HUES6 (cell line): ENCODE measurements at regions not wholly inside any gene's neighbourhood (a gene's known extent, or its start where the extent isn't known, plus 50 kb on each side); places are given as distances from the start of the nearest gene placed in this dataset.

ENCODE experiments used
- H3K27ac ChIP-seq: 2 replicates; pipeline ENCODE4 v1.7.0; 2013; ENCODE audit warnings: low read depth, mild to moderate bottlenecking, low read length, inconsistent platforms
- H3K27me3 ChIP-seq: 2 replicates; pipeline ENCODE4 v1.6.1; 2013; ENCODE audit warnings: low read length; ENCODE audit not compliant: control insufficient read depth, insufficient read depth
- H3K36me3 ChIP-seq: 2 replicates; pipeline ENCODE4 v1.6.1; 2013; ENCODE audit warnings: low read length; ENCODE audit not compliant: control insufficient read depth, insufficient read depth
- H3K4me1 ChIP-seq: 2 replicates; pipeline ENCODE4 v1.6.1; 2013; ENCODE audit warnings: low read length; ENCODE audit not compliant: control insufficient read depth, insufficient read depth
- H3K4me3 ChIP-seq: 2 replicates; pipeline ENCODE4 v1.5.1; 2013; ENCODE audit warnings: low read depth, low read length
- H3K9ac ChIP-seq: one replicate; pipeline ENCODE4 v1.6.1; 2013; ENCODE audit warnings: mild to moderate bottlenecking, low read length
- H3K9me3 ChIP-seq: 2 replicates; pipeline ENCODE4 v1.6.1; 2013; ENCODE audit warnings: low read depth, low read length; ENCODE audit not compliant: control insufficient read depth, insufficient read depth

DNA sequence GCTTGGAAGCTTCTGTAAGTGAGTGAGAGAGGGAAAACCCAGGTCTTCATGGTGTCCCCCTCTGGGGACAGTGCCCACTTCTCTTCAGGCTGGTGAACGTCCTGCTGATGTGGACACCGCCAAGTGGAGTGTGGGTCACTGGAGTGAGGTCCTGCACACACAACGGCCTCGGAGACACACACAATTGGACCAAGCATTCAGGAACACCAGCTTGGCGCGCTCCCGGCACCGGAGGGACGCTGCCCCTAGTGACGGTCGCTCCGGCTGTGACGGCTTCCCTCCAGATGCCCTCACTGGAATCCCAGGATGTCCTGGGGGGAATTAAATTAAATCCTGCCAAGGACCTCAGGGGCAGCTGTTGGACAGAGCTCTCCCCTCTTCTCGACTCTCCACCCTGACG, 123.1 kb downstream of the ZNF664 start:
- Histone ChIP-seq H3K36me3 (no peaks in the 10 kb centered on the region), H3K27me3 (no peaks in the 10 kb centered on the region; the same call in 1 of the 2 replicates), H3K4me1 (peaks cover 4% of the 10 kb centered on the region; the same call in 1 of the 2 replicates), H3K9me3 (peaks cover 18% of the 10 kb centered on the region), H3K4me3 (no peak overlapping the region), H3K9ac (no peak overlapping the region), H3K27ac (no peak overlapping the region)

DNA sequence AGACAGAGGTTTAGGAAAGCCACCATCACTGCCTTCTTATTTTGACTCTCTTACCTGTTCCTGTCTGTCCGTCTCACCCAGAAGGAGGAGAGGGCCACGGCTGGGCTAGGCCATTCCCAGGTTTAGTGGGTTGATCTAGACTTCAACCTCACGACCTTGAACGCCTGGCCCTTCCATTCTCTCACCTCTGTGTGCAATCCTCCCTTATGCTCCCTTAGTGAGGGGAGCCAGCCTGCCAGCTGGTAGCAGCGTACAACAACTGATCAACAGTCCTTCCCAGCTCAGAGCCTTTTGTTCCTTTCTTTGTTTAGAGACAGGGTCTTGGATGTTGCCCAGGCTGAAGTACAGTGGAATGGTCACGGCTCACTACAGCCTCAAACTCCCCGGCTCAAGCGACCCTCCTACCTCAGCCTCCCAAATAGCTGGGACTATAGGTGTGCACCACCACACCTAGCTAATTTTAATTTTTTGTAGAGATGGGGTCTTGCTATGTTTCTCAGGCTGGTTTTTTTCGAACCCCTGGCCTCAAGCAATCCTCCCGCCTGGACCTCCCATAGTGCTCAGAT, 123.9 kb downstream of the ZNF664 start:
- H3K4me3 ChIP-seq: no peak overlapping the region
- H3K9ac ChIP-seq: no peak overlapping the region
- no peaks in the 10 kb centered on the region for H3K36me3 ChIP-seq
- no peaks in the 10 kb centered on the region; the same call in 1 of the 2 replicates for H3K27me3 ChIP-seq
- no peak overlapping the region for H3K27ac ChIP-seq
- peaks cover 18% of the 10 kb centered on the region for H3K9me3 ChIP-seq
- H3K4me1 ChIP-seq: peaks cover 4% of the 10 kb centered on the region; the same call in 1 of the 2 replicates

DNA sequence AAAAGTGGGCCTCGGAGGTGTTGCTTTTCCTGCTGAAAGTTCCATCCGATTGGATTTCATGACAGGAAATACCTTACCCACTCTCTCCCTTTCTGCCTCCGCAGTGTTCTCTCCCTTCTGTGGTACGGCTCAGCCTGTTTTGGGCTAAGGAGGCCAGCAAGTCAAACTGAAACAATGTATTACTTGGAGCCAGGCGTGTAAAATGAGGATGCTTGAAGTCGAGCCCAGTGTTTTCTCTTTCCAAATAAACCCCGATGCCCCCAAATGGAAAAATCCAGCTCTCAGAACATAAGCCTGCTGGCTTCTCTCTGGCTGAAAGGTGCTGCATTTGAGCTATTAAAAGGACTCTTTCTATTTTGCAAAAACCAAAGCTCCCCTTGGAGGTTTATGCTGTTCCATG, 124.7 kb downstream of the ZNF664 start:
- Histone ChIP-seq H3K9me3 (peaks cover 15% of the 10 kb centered on the region), H3K27ac (no peak overlapping the region), H3K4me1 (peaks cover 4% of the 10 kb centered on the region; the same call in 1 of the 2 replicates), H3K9ac (no peak overlapping the region), H3K27me3 (no peaks in the 10 kb centered on the region; the same call in 1 of the 2 replicates), H3K4me3 (no peak overlapping the region), H3K36me3 (no peaks in the 10 kb centered on the region)

DNA sequence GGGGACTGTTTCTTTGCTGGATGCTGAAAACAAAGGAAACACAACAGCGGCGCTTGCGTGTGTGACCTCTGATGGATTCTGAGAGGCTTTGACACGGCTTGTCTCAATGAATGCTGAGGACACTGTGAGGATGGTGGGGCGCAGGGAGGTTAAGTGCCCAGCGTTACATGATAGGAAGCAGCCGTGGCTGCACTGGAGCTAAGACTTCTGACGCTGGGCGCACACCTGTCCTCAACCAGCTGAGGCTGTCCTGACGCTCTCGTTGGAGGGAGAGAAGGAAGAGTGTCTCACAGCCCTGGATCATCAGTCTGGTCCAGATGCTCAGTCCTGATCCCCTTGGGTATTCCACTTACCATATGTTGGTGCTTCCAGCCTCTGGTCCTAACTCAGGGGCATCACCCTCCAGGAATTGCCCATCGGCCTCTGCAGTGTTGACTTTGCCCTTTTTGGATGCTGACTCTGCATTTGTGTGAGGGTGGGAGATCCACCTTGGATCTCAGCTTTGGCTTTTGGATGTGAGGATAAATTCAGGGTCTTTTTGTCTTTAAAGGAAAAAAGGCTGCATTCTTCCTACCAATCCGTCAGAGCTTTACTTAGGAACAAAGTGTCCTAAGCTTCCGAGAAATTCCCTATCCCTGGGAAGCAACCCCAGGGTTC, 125.2 kb downstream of the ZNF664 start:
- peaks cover 4% of the 10 kb centered on the region; the same call in 1 of the 2 replicates for H3K4me1 ChIP-seq
- H3K27ac ChIP-seq: no peak overlapping the region
- peaks cover 15% of the 10 kb centered on the region for H3K9me3 ChIP-seq
- H3K36me3 ChIP-seq: no peaks in the 10 kb centered on the region; the same call in 1 of the 2 replicates
- no peaks in the 10 kb centered on the region; the same call in 1 of the 2 replicates for H3K27me3 ChIP-seq
- no peak overlapping the region for H3K4me3 ChIP-seq
- no peak overlapping the region for H3K9ac ChIP-seq

DNA sequence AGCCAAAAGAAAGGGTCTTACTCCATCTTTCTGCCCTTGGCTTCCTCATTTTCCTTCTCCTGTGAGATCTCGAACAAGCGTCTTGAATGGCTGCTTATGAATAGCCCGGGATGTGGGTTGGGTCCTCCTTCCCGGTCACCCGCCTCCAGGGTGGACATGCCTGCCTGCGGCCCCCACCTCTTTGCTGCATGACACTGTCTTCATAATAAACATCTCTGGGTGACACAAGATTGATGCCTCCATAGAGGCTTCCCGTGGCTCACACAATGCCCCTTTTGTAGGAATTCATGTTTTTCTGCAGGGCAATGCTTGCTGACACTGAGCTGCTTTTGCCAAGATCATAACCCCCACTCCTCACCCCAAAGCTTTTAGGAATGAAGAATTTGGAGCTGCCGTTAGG, 125.9 kb downstream of the ZNF664 start:
- Histone ChIP-seq H3K4me1 (peaks cover 4% of the 10 kb centered on the region; the same call in 1 of the 2 replicates), H3K27me3 (no peaks in the 10 kb centered on the region; the same call in 1 of the 2 replicates), H3K27ac (no peak overlapping the region), H3K4me3 (no peak overlapping the region), H3K36me3 (no peaks in the 10 kb centered on the region; the same call in 1 of the 2 replicates), H3K9ac (no peak overlapping the region), H3K9me3 (peaks cover 14% of the 10 kb centered on the region)

DNA sequence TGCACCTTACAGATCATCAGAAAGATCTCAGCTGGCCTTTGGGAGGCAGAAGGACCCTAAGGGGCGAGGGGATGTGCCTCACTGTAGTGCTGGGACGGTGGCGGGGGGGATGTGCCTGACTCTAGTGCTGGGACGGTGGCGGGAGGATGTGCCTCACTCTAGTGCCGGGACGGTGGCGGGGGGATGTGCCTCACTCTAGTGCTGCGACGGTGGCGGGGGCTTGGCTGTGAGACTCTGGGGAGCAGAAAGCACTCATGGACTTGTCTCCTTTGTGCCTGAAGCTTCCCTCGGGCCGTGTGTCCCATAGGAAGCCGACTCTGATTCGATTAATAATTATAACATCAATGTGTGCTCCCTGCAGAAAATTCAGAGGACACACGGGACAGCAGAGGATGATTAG, 126.6 kb downstream of the ZNF664 start:
- peaks cover 4% of the 10 kb centered on the region; the same call in 1 of the 2 replicates for H3K4me1 ChIP-seq
- H3K27ac ChIP-seq: no peak overlapping the region
- H3K27me3 ChIP-seq: no peaks in the 10 kb centered on the region; the same call in 1 of the 2 replicates
- no peaks in the 10 kb centered on the region; the same call in 1 of the 2 replicates for H3K36me3 ChIP-seq
- H3K4me3 ChIP-seq: no peak overlapping the region
- H3K9ac ChIP-seq: no peak overlapping the region
- peaks cover 15% of the 10 kb centered on the region for H3K9me3 ChIP-seq

DNA sequence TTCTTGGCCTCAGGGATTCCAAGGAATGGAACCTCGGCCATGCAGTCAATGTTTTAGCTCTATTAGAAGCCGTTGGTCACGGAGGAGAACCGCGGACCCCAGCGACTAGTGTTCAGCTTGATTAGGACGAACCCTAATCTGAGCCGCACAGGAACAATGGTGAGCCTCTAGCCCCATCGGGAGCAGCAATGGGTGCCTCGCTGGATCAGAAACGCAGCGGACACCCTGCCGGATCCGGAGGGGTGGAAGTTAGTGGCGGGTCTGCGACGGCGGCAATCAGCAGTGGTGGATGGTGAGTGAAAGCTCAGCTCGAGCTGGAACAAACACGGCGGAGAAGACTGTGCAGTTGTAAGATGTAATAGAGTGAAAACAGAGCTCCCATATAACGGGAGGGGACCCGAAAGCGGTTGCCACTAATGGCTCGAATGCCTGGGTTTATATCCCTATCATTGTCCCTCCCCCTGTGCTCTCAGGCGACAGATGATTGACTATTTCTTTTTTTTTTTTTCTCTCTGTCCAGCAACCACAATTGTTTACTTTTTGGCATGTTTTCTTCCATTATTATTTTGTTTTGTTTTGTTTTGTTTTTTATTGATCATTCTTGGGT, 127.7 kb downstream of the ZNF664 start:
- no peak overlapping the region for H3K4me3 ChIP-seq
- peaks cover 15% of the 10 kb centered on the region for H3K9me3 ChIP-seq
- H3K27ac ChIP-seq: no peak overlapping the region
- H3K4me1 ChIP-seq: peaks cover 4% of the 10 kb centered on the region; the same call in 1 of the 2 replicates
- H3K9ac ChIP-seq: no peak overlapping the region
- H3K36me3 ChIP-seq: no peaks in the 10 kb centered on the region; the same call in 1 of the 2 replicates
- H3K27me3 ChIP-seq: no peaks in the 10 kb centered on the region; the same call in 1 of the 2 replicates

DNA sequence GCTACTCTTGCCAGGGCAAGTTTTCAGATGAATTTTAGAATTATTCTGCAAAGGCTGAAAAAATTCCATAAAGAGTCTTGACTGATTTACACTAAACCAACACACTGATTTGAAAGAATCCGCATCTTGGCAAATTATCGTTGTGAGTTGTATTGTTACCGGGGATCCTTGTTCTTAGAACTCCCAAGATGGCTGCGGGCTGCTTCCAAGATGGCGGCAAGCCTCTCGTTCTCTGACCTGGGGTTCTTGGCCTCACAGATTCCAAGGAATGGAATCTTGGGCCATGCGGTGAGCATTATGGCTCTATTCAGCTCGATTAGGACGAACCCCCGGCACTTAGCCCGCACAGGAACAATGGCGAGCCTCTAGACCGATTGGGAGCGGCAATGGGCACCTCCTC, 132.5 kb downstream of the ZNF664 start:
- peaks cover 12% of the 10 kb centered on the region for H3K9me3 ChIP-seq
- H3K27me3 ChIP-seq: no peaks in the 10 kb centered on the region
- peaks cover 25% of the 10 kb centered on the region for H3K4me1 ChIP-seq
- no peaks in the 10 kb centered on the region; the same call in 1 of the 2 replicates for H3K36me3 ChIP-seq
- no peak overlapping the region for H3K4me3 ChIP-seq
- no peak overlapping the region for H3K9ac ChIP-seq
- no peak overlapping the region for H3K27ac ChIP-seq

DNA sequence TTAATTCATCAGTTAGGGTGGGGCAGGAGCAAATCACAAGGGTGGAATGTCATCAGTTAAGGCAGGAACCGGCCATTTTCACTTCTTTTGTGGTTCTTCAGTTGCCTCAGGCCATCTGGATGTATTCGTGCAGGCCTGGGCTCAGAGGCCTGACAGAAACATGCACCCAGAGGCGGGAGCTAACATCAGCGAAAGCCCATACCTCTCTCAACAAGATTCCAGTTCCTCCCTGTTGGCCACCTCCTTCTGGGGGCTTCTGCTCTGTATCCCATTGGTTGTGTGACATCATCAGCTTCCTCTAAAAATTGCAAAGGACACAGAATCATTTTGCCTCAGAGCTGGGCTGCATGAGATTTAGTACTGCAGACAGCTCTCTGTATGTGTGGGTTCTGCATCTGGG, 134.3 kb downstream of the ZNF664 start:
- Histone ChIP-seq H3K27me3 (no peaks in the 10 kb centered on the region), H3K4me1 (peaks cover 29% of the 10 kb centered on the region), H3K36me3 (no peaks in the 10 kb centered on the region; the same call in 1 of the 2 replicates)

DNA sequence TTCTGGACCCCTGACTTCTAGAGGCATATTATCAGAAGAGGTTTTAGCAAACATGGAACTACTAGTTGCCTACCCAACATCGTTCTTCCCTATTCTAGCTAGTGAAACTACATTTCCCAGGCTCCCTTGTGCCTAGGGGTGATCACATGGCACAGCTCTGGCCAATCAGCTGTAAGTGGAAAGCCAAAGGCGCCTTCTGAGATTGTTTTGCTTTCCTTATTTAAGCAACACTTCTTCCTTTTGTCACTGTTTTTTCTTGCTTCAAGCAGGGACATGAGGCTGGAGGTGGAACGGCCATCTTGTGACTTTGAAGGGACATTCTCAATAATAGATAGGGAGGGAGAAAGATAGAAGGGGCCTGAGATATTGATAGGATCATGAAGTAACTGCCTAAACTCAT, 136.7 kb downstream of the ZNF664 start:
- Histone ChIP-seq H3K27me3 (no peaks in the 10 kb centered on the region), H3K9ac (no peak overlapping the region), H3K4me3 (no peak overlapping the region), H3K27ac (no peak overlapping the region), H3K4me1 (peaks cover 29% of the 10 kb centered on the region), H3K36me3 (no peaks in the 10 kb centered on the region), H3K9me3 (peaks cover 8% of the 10 kb centered on the region)

More for the DNA sequence above, 134.3 kb downstream of the ZNF664 start:
- Histone ChIP-seq H3K27ac (peak overlapping the region; percentile 42; the same call in 1 of the 2 replicates), H3K4me3 (no peak overlapping the region), H3K9me3 (peaks cover 9% of the 10 kb centered on the region), H3K9ac (peak overlapping the region; percentile 41)

DNA sequence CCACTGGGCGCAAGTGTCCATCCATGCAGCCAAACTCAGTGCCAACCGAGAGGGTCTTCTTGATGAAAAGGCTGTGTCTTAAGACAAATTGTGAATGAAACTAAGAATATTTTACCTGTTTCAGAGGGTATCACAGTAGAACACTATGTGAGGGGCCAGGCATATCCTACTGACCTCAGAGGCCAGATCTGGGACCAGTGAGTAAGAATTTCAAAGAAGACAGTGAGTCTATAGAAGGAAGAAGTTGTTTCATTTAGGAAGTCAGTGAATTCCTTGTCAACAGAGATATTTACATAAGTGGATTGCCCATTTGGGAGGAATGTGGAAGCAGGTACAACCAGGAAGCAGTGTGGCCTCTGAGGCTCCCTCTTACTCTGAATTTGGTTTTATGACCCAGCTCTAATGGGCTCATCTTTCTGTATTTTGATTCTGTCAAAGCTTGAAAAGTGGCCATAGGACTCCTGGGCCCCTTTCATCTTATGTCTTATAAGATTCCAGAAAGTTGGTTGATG, 137.4 kb downstream of the ZNF664 start:
- Histone ChIP-seq H3K4me3 (no peak overlapping the region), H3K27me3 (no peaks in the 10 kb centered on the region), H3K9me3 (peaks cover 8% of the 10 kb centered on the region), H3K4me1 (peaks cover 29% of the 10 kb centered on the region), H3K36me3 (no peaks in the 10 kb centered on the region), H3K9ac (no peak overlapping the region), H3K27ac (no peak overlapping the region)
